K562 (cell line): ENCODE measurements at regions not wholly inside any gene's neighbourhood (a gene's known extent, or its start where the extent isn't known, plus 50 kb on each side); places are given as distances from the start of the nearest gene placed in this dataset.

ENCODE experiments used
- CEBPB ChIP-seq: fragments of 450-650 bp; IDR thresholded peaks from 2 replicates; pipeline ENCODE4 v1.6.1; 2016; ENCODE audit warnings: missing genetic modification characterization, missing compliant biosample characterization
- FOS ChIP-seq: IDR thresholded peaks from 3 replicates; pipeline ENCODE4 v1.6.1; 2011; ENCODE audit not compliant: insufficient read length; ENCODE audit errors: extremely low read depth
- POLR2A ChIP-seq: fragments of 450-650 bp; conservative IDR thresholded peaks from 2 replicates; pipeline ENCODE4 v1.6.1; 2016
- ZEB2 ChIP-seq: fragments of 450-650 bp; IDR thresholded peaks from 2 replicates; pipeline ENCODE4 v1.6.1; 2016
- ZNF24 ChIP-seq: fragments of 450-650 bp; IDR thresholded peaks from 2 replicates; pipeline ENCODE4 v1.6.1; 2016

- TF ChIP-seq POLR2A (no peak), ZNF24 (no peak), FOS (no peak), CEBPB (tag) (no peak), ZEB2 (no peak)
Observed at GRCh38 chr6:14664112-14664601, 546.6 kb downstream of the CD83 start.
